BJ (cell line): ENCODE measurements at regions not wholly inside any gene's neighbourhood (a gene's known extent, or its start where the extent isn't known, plus 50 kb on each side); places are given as distances from the start of the nearest gene placed in this dataset.

ENCODE experiments used
- CTCF ChIA-PET: fragments of 350-600 bp; formaldehyde crosslinking; extraction: SDS; loops from one replicate; lab custom pipeline; 2021; ENCODE audit warnings: antibody characterized with exemption, inconsistent platforms; lab: Yijun Ruan, JAX
- POLR2A ChIA-PET: fragments of 300-600 bp; sonication (Branson Sonifier 250); formaldehyde crosslinking; extraction: SDS; loops from one replicate; lab custom pipeline; 2021; ENCODE audit warnings: antibody characterized with exemption; lab: Charles Lee
- DNase-seq: peaks from one replicate; pipeline ENCODE4 v3.0.0-alpha.2; 2011; ENCODE audit warnings: low read depth
- H3K27me3 ChIP-seq: 2 replicates; pipeline ENCODE4 v1.6.0; 2011; ENCODE audit warnings: low read length; ENCODE audit not compliant: control insufficient read depth, insufficient read depth
- H3K36me3 ChIP-seq: 2 replicates; pipeline ENCODE4 v1.5.1; 2011; ENCODE audit warnings: low read length; ENCODE audit not compliant: control insufficient read depth, insufficient read depth
- H3K4me3 ChIP-seq: 2 replicates; pipeline ENCODE4 v1.5.1; 2011; ENCODE audit warnings: low read depth, mild to moderate bottlenecking, control low read depth, low read length
- CTCF ChIP-seq: IDR thresholded peaks from 2 replicates; pipeline ENCODE4 v1.5.1; 2011; ENCODE audit warnings: low read depth, mild to moderate bottlenecking, control low read depth, inconsistent platforms, low read length, moderate library complexity; ENCODE audit not compliant: insufficient read depth

GRCh38 chr2:15714002-15714401 is 122.3 kb downstream of the DDX1 start:
- Histone ChIP-seq H3K36me3 (no peaks in the 10 kb centered on the region), H3K27me3 (no peaks in the 10 kb centered on the region), H3K4me3 (no peak overlapping the region)
- no peak for TF ChIP-seq CTCF
- CTCF ChIA-PET = no interaction called here
- POLR2A ChIA-PET = no interaction called here
- DNase-seq = no peak

GRCh38 chr2:15714609-15715008 is 122.9 kb downstream of the DDX1 start:
- Histone ChIP-seq H3K27me3 (no peaks in the 10 kb centered on the region), H3K36me3 (no peaks in the 10 kb centered on the region), H3K4me3 (no peak overlapping the region)
- ChIA-PET POLR2A (no interaction called here), CTCF (no interaction called here)
- no peak for DNase-seq
- no peak for TF ChIP-seq CTCF

- TF ChIP-seq CTCF = no peak
- ChIA-PET POLR2A (no interaction called here), CTCF (no interaction called here)
- no peak overlapping the region for H3K4me3 ChIP-seq
- H3K36me3 ChIP-seq = no peaks in the 10 kb centered on the region
- no peak for DNase-seq
- H3K27me3 ChIP-seq = no peaks in the 10 kb centered on the region
Observed at GRCh38 chr2:15715596-15715995, 123.9 kb downstream of the DDX1 start.

GRCh38 chr2:15718103-15718943 is 126.7 kb downstream of the DDX1 start:
- Histone ChIP-seq H3K36me3 (no peaks in the 10 kb centered on the region), H3K27me3 (no peaks in the 10 kb centered on the region), H3K4me3 (no peak overlapping the region)
- no peak for DNase-seq
- CTCF ChIA-PET = interaction anchor here (0.9 kb wide), 1 partner anchor 11 kb away, joined by 3 read pairs; no protein-coding TSS in a partner anchor
- no peak for TF ChIP-seq CTCF
- POLR2A ChIA-PET = no interaction called here

- DNase-seq = no peak
- ChIA-PET POLR2A (no interaction called here), CTCF (no interaction called here)
- Histone ChIP-seq H3K4me3 (no peak overlapping the region), H3K36me3 (no peaks in the 10 kb centered on the region), H3K27me3 (no peaks in the 10 kb centered on the region)
- TF ChIP-seq CTCF = no peak
Observed at GRCh38 chr2:15718944-15719323, 127.3 kb downstream of the DDX1 start.
